Vagina (tissue), 2 donors: ENCODE measurements at regions not wholly inside any gene's neighbourhood (a gene's known extent, or its start where the extent isn't known, plus 50 kb on each side); places are given as distances from the start of the nearest gene placed in this dataset.

Experiments
- DNase-seq, 2 donors: peaks; one replicate each; pipeline ENCODE4 v3.0.0-alpha.2; 2017; ENCODE audit errors: extremely low spot score in 2 of 2
- H3K27ac ChIP-seq: fragments of 200-600 bp; sonication (generic); one replicate; pipeline ENCODE4 v1.5.1; 2019
- H3K27me3 ChIP-seq: fragments of 200-600 bp; sonication (generic); one replicate; pipeline ENCODE4 v1.5.1; 2019
- H3K36me3 ChIP-seq, 2 donors: fragments of 200-600 bp; sonication (generic); one replicate each; pipeline ENCODE4 v1.5.1; 2017 to 2019
- H3K4me1 ChIP-seq: fragments of 200-600 bp; sonication (generic); one replicate; pipeline ENCODE4 v1.5.1; 2019
- H3K4me3 ChIP-seq, 2 donors: fragments of 200-600 bp; sonication (generic); 1 replicate in 1 of 2; 2 replicates in 1 of 2; pipeline ENCODE4 v1.5.1; 2016 to 2019
- H3K9me3 ChIP-seq: fragments of 200-600 bp; sonication (generic); one replicate; pipeline ENCODE4 v1.5.1; 2019
- CTCF ChIP-seq, 3 experiments: fragments of 450-650 bp in 2 of 3; fragments of 200-600 bp in 1 of 3; sonication (generic) in 1 of 3; IDR thresholded peaks; one replicate each; pipeline ENCODE4 v1.5.1; 2017 to 2019; ENCODE audit warnings: antibody characterized with exemption in 3 of 3, mild to moderate bottlenecking in 2 of 3, moderate library complexity in 2 of 3
- POLR2A ChIP-seq, 2 donors: fragments of 450-650 bp; IDR thresholded peaks; one replicate each; pipeline ENCODE4 v1.6.1; 2017; ENCODE audit warnings: antibody characterized with exemption in 2 of 2, mild to moderate bottlenecking in 2 of 2, moderate library complexity in 2 of 2
- POLR2AphosphoS5 ChIP-seq, 2 donors: sonication (generic); formaldehyde crosslinking; IDR thresholded peaks; one replicate each; pipeline ENCODE4 v1.9.0; 2017; ENCODE audit warnings: antibody characterized with exemption in 2 of 2, mild to moderate bottlenecking in 2 of 2, low read depth in 1 of 2; ENCODE audit not compliant: insufficient read depth in 1 of 2
- intact Hi-C: fragments of 100-400 bp; cut with DNase I; formaldehyde crosslinking; loops from one replicate; pipeline ENCODE4 v1.15.1; 2023

DNA sequence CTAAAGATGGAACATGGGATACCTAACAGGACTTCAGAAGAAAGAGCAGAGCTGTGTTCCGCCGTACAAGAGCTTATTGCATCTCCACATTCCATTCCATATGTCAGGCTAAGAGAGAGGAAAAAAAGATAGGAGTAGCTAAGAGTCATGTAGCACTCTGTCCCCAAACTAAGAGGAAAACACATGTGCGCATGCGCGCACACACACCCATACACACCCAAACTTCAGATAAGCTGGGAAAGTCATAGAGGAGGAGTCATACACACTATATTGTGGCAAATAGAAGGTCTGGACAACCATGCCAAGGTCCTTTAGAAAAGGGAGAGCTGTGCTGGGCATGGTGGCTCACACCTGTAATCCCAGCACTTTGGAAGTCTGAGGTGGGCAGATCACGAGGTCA lies 132.4 kb downstream of the RAB11FIP2 start:
- no peaks in the 10 kb centered on the region for H3K27me3 ChIP-seq
- no peaks in the 10 kb centered on the region for H3K9me3 ChIP-seq
- DNase-seq = peak in 1 of 2 donors; percentile 32
- H3K36me3 ChIP-seq = no peaks in the 10 kb centered on the region
- intact Hi-C loops = no loop called here
- H3K4me3 ChIP-seq = no peak overlapping the region
- H3K4me1 ChIP-seq = no peaks in the 10 kb centered on the region
- no peak overlapping the region for H3K27ac ChIP-seq
- TF ChIP-seq CTCF (IDR thresholded peaks at IDR 0.05) (no peak), POLR2AphosphoS5 (IDR thresholded peaks at IDR 0.05; ENCODE audit: insufficient read depth in 1 of 2, low read depth in 1 of 2) (no peak), POLR2A (IDR thresholded peaks at IDR 0.05) (no peak)

DNA sequence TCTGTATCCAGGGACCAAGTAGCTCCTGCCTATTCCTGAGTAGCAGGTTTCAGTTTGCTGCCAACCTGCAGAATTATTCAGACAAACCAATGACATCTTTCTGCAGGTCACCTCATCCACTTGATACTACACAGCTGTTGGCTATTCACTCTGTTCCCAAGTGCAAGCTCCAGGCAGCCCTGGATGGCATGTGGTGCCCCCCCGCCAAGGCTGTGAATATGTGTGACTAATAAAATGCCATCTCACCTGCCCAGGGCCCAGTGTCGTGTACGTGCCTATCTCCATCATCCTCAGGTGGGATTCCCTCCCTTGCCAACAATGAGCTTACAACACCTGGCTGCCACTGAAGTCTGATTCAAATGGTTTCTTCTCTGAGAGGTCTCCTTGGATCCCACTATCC lies 125.8 kb downstream of the RAB11FIP2 start:
- Histone ChIP-seq H3K27me3 (no peaks in the 10 kb centered on the region), H3K36me3 (no peaks in the 10 kb centered on the region), H3K9me3 (no peaks in the 10 kb centered on the region), H3K4me3 (no peak overlapping the region), H3K4me1 (no peaks in the 10 kb centered on the region), H3K27ac (no peak overlapping the region)
- DNase-seq = peak; percentile 60 to 64
- TF ChIP-seq POLR2A (IDR thresholded peaks at IDR 0.05) (no peak), CTCF (IDR thresholded peaks at IDR 0.05) (no peak), POLR2AphosphoS5 (IDR thresholded peaks at IDR 0.05; ENCODE audit: insufficient read depth in 1 of 2, low read depth in 1 of 2) (no peak)
- intact Hi-C loops = no loop called here

- Histone ChIP-seq H3K4me1 (no peaks in the 10 kb centered on the region), H3K36me3 (no peaks in the 10 kb centered on the region), H3K4me3 (no peak overlapping the region), H3K27me3 (no peaks in the 10 kb centered on the region), H3K9me3 (no peaks in the 10 kb centered on the region), H3K27ac (no peak overlapping the region)
- intact Hi-C loops = no loop called here
- DNase-seq = peak; percentile 61 to 64
- TF ChIP-seq CTCF (IDR thresholded peaks at IDR 0.05) (no peak), POLR2A (IDR thresholded peaks at IDR 0.05) (no peak), POLR2AphosphoS5 (IDR thresholded peaks at IDR 0.05; ENCODE audit: insufficient read depth in 1 of 2, low read depth in 1 of 2) (no peak)
Measured at GRCh38 chr10:117921421-117921820, 125.3 kb downstream of the RAB11FIP2 start.

- no peaks in the 10 kb centered on the region for H3K36me3 ChIP-seq
- H3K27me3 ChIP-seq = no peaks in the 10 kb centered on the region
- H3K4me3 ChIP-seq = no peak overlapping the region
- H3K9me3 ChIP-seq = no peaks in the 10 kb centered on the region
- peak; percentile 67 to 89 for DNase-seq
- intact Hi-C loops = no loop called here
- H3K4me1 ChIP-seq = no peaks in the 10 kb centered on the region
- TF ChIP-seq POLR2AphosphoS5 (IDR thresholded peaks at IDR 0.05; ENCODE audit: insufficient read depth in 1 of 2, low read depth in 1 of 2) (no peak), CTCF (IDR thresholded peaks at IDR 0.05) (no peak), POLR2A (IDR thresholded peaks at IDR 0.05) (no peak)
- H3K27ac ChIP-seq = no peak overlapping the region
Measured at GRCh38 chr10:117924820-117925219, 121.9 kb downstream of the RAB11FIP2 start.

DNA sequence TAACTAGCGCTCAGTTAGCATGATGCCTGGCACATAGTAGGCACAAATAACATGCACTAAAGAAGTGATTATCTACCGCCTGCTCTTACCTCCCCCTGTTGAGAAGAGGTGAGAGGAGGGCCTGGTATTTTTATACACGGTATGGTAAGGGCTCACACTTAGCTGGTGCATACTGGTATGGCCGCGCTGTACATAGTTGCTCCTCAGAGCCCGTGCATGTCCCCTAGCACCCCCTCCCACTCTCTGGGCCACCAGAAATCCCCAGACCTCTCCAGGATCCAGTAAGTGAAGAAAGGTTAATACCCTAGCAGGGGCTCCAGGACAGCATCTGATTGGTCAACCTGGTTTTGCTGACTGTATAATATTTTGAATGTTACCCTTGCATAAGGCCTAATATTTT lies 121.4 kb downstream of the RAB11FIP2 start:
- intact Hi-C loops = no loop called here
- H3K27ac ChIP-seq = no peak overlapping the region
- no peak overlapping the region for H3K4me3 ChIP-seq
- no peak for TF ChIP-seq POLR2AphosphoS5 (IDR thresholded peaks at IDR 0.05; ENCODE audit: insufficient read depth in 1 of 2, low read depth in 1 of 2)
- no peak for TF ChIP-seq CTCF (IDR thresholded peaks at IDR 0.05)
- no peak for TF ChIP-seq POLR2A (IDR thresholded peaks at IDR 0.05)
- H3K4me1 ChIP-seq = no peaks in the 10 kb centered on the region
- no peaks in the 10 kb centered on the region for H3K9me3 ChIP-seq
- no peaks in the 10 kb centered on the region for H3K36me3 ChIP-seq
- peak; percentile 64 to 75 for DNase-seq
- H3K27me3 ChIP-seq = no peaks in the 10 kb centered on the region
